HG02938 (cell line): ENCODE measurements at regions not wholly inside any gene's neighbourhood (a gene's known extent, or its start where the extent isn't known, plus 50 kb on each side); places are given as distances from the start of the nearest gene placed in this dataset.

Source experiments
- ATAC-seq: cut with Tn5 transposase; IDR thresholded peaks from one replicate; pipeline ENCODE4 v1.9.1; 2021; ENCODE audit warnings: mild to moderate bottlenecking, moderate library complexity; ENCODE audit not compliant: unreplicated experiment

GRCh38 chr9:79988126-79988525, 416.4 kb downstream of the TLE4 start:
- ATAC-seq: no peak

- no peak for ATAC-seq
These were observed 414.7 kb downstream of the TLE4 start for GRCh38 chr9:79986437-79986836.

GRCh38 chr9:79985772-79986171, 414.0 kb downstream of the TLE4 start:
- no peak for ATAC-seq

GRCh38 chr9:79985264-79985663, 413.5 kb downstream of the TLE4 start:
- ATAC-seq: no peak

- ATAC-seq: no peak
These were observed 412.8 kb downstream of the TLE4 start for GRCh38 chr9:79984429-79985067.

- ATAC-seq: no peak
These were observed 408.7 kb downstream of the TLE4 start for GRCh38 chr9:79980432-79980831.

GRCh38 chr9:79977510-79978197, 405.9 kb downstream of the TLE4 start:
- no peak for ATAC-seq

GRCh38 chr9:79977074-79977435, 405.3 kb downstream of the TLE4 start:
- no peak for ATAC-seq

- no peak for ATAC-seq
These were observed 404.7 kb downstream of the TLE4 start for GRCh38 chr9:79976257-79977073.

GRCh38 chr9:79975621-79976256, 404.0 kb downstream of the TLE4 start:
- ATAC-seq: no peak

- no peak for ATAC-seq
These were observed 403.1 kb downstream of the TLE4 start for GRCh38 chr9:79974806-79975422.

GRCh38 chr9:79973627-79974026, 401.9 kb downstream of the TLE4 start:
- ATAC-seq: no peak

- ATAC-seq: no peak
These were observed 398.3 kb downstream of the TLE4 start for GRCh38 chr9:79970146-79970425.

GRCh38 chr9:79969393-79970145, 397.8 kb downstream of the TLE4 start:
- no peak for ATAC-seq

GRCh38 chr9:79968533-79968932, 396.8 kb downstream of the TLE4 start:
- no peak for ATAC-seq

- no peak for ATAC-seq
These were observed 391.1 kb downstream of the TLE4 start for GRCh38 chr9:79962836-79963235.

GRCh38 chr9:79962150-79962549, 390.4 kb downstream of the TLE4 start:
- ATAC-seq: no peak

GRCh38 chr9:79955300-79955699, 383.5 kb downstream of the TLE4 start:
- ATAC-seq: no peak

- no peak for ATAC-seq
These were observed 382.1 kb downstream of the TLE4 start for GRCh38 chr9:79953908-79954307.

- ATAC-seq: no peak
These were observed 380.6 kb downstream of the TLE4 start for GRCh38 chr9:79952401-79952800.

- ATAC-seq: no peak
These were observed 374.9 kb downstream of the TLE4 start for GRCh38 chr9:79946712-79947111.
